GM12892 (cell line): ENCODE measurements at regions not wholly inside any gene's neighbourhood (a gene's known extent, or its start where the extent isn't known, plus 50 kb on each side); places are given as distances from the start of the nearest gene placed in this dataset.

ENCODE experiments used
- POLR2A ChIP-seq: IDR thresholded peaks from 2 replicates; pipeline ENCODE4 v1.6.1; 2011; ENCODE audit warnings: low read depth, low read length, control low read depth
- POLR2AphosphoS5 ChIP-seq: IDR thresholded peaks from 2 replicates; pipeline ENCODE4 v1.6.1; 2011; ENCODE audit warnings: low read depth, low read length, control low read depth
- TAF1 ChIP-seq: IDR thresholded peaks from 2 replicates; pipeline ENCODE4 v1.6.1; 2011; ENCODE audit warnings: low read depth, mild to moderate bottlenecking, control low read depth, low read length, borderline replicate concordance

- TF ChIP-seq POLR2A (no peak), TAF1 (no peak), POLR2AphosphoS5 (no peak)
These were observed 771.4 kb upstream of the MMS22L start for GRCh38 chr6:98054453-98054852.
